Caco-2 (cell line): ENCODE measurements at regions not wholly inside any gene's neighbourhood (a gene's known extent, or its start where the extent isn't known, plus 50 kb on each side); places are given as distances from the start of the nearest gene placed in this dataset.

Source experiments
- BruUV-seq: library from RNA; stranded (reverse); fragments of 400-500 nt; replicated peaks from 2 replicates; lab custom pipeline; 2021; lab: Mats Ljungman, UMichigan
- CTCF ChIA-PET: fragments of 300-600 bp; sonication (Branson Sonifier 250); formaldehyde crosslinking; loops from one replicate; lab custom pipeline; 2022; ENCODE audit warnings: antibody characterized with exemption; lab: Charles Lee
- POLR2A ChIA-PET: fragments of 300-600 bp; sonication (Branson Sonifier 250); formaldehyde crosslinking; loops from one replicate; lab custom pipeline; 2022; ENCODE audit warnings: antibody characterized with exemption; lab: Charles Lee
- DNase-seq, 2 experiments: peaks; one replicate each; pipeline versions ENCODE4 v3.0.0 to v3.0.0-alpha.2; 2020 to 2022
- H3K27me3 ChIP-seq: replicated peaks from 2 replicates; pipeline ENCODE4 v1.6.0; 2011; ENCODE audit warnings: low read length; ENCODE audit not compliant: control insufficient read depth, insufficient read depth
- H3K36me3 ChIP-seq: 2 replicates; pipeline ENCODE4 v1.5.1; 2011; ENCODE audit warnings: low read length; ENCODE audit not compliant: control insufficient read depth, insufficient read depth
- H3K4me1 ChIP-seq: fragments of 250-450 bp; sonication (Bioruptor Pico); 2 replicates; pipeline ENCODE4 v1.5.1; 2020; ENCODE audit warnings: mild to moderate bottlenecking
- H3K4me3 ChIP-seq: 2 replicates; pipeline ENCODE4 v1.5.1; 2011; ENCODE audit warnings: low read depth, mild to moderate bottlenecking, control low read depth, low read length
- H3K9me3 ChIP-seq: fragments of 250-450 bp; sonication (Bioruptor Pico); 2 replicates; pipeline ENCODE4 v1.5.1; 2020; ENCODE audit warnings: mild to moderate bottlenecking, moderate library complexity
- H3K27ac Mint-ChIP-seq: one replicate; pipeline ENCODE4 v1.8.0; 2022; ENCODE audit warnings: mixed read lengths; ENCODE audit not compliant: unreplicated experiment
- H3K27me3 Mint-ChIP-seq: one replicate; pipeline ENCODE4 v1.8.0; 2022; ENCODE audit warnings: mixed read lengths; ENCODE audit not compliant: insufficient read depth, unreplicated experiment
- H3K36me3 Mint-ChIP-seq: one replicate; pipeline ENCODE4 v1.8.0; 2022; ENCODE audit warnings: mild to moderate bottlenecking, mixed read lengths; ENCODE audit not compliant: insufficient read depth, unreplicated experiment
- H3K4me1 Mint-ChIP-seq: one replicate; pipeline ENCODE4 v1.8.0; 2022; ENCODE audit warnings: low read depth, mixed read lengths; ENCODE audit not compliant: unreplicated experiment
- H3K4me3 Mint-ChIP-seq: one replicate; pipeline ENCODE4 v1.8.0; 2022; ENCODE audit warnings: mild to moderate bottlenecking, moderate library complexity, mixed read lengths; ENCODE audit not compliant: unreplicated experiment
- H3K9me3 Mint-ChIP-seq: one replicate; pipeline ENCODE4 v1.8.0; 2022; ENCODE audit warnings: mixed read lengths; ENCODE audit not compliant: unreplicated experiment
- CTCF ChIP-seq, 2 experiments: fragments of 200-600 bp in 1 of 2; IDR thresholded peaks; 1 replicate in 1 of 2; 2 replicates in 1 of 2; pipeline versions ENCODE4 v1.5.1 to v1.8.0; 2011 to 2022; ENCODE audit warnings: antibody characterized with exemption in 1 of 2, control low read depth in 1 of 2, inconsistent platforms in 1 of 2, low read depth in 1 of 2, low read length in 1 of 2, mild to moderate bottlenecking in 1 of 2, moderate library complexity in 1 of 2; ENCODE audit not compliant: insufficient read depth in 1 of 2, severe bottlenecking in 1 of 2, unreplicated experiment in 1 of 2
- intact Hi-C: fragments of 100-400 bp; cut with micrococcal nuclease; formaldehyde crosslinking; loops from one replicate; pipeline ENCODE4 v1.10.0; 2022; ENCODE audit not compliant: unreplicated experiment

DNA sequence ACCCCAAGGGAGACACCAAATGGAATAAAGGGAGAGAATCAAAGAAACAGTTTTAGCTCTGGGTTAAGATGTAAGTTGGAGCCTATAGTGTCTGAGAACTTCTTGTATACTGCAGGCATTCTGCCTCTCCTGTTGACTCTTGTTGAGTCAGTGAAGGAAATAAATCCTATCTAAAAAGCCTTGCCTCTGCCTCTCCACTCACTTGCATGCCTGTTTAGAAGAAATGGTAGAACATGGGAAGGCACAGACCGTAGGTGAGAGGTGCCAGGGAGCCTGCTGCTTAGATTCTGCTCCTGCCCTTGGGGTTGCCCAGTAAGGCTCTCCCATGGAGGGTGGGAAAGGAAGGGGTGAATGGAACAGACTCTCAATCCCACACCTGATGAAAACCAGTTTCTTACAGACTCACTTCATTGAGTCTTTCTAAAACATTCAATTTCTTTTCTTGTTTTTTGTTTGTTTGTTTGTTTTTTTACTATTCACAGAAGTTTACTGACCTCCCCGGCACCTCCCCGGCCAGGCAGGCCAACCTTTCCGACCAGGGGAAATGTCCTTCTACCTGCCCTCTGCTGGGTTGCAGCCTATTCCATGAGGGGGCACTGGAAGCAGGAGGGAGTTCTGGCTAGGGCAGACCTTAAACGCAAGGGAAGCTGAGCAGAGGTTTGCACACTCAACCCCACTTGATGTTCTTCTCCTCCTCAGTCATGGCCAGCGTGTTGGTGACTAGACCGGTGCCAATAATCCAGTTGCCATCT, 211.7 kb upstream of the WSB1 start:
- BruUV-seq, result no TSS peak

GRCh38 chr17:27082775-27083154, 211.1 kb upstream of the WSB1 start:
- CTCF ChIA-PET, result no interaction called here
- no peak for DNase-seq

More for the DNA sequence above, 211.7 kb upstream of the WSB1 start:
- no peak overlapping the region for H3K4me3 Mint-ChIP-seq
- TF ChIP-seq CTCF (IDR thresholded peaks at IDR 0.05; ENCODE audit: insufficient read depth in 1 of 2, low read depth in 1 of 2, low read length in 1 of 2, severe bottlenecking in 1 of 2, unreplicated experiment in 1 of 2), result no peak
- H3K4me1 Mint-ChIP-seq, result no peaks in the 10 kb centered on the region
- ChIA-PET POLR2A (no interaction called here), CTCF (no interaction called here)
- Histone ChIP-seq H3K36me3 (no peaks in the 10 kb centered on the region), H3K27me3 (no peaks in the 10 kb centered on the region), H3K9me3 (no peaks in the 10 kb centered on the region), H3K4me1 (no peaks in the 10 kb centered on the region), H3K4me3 (no peak overlapping the region)
- intact Hi-C loops, result no loop called here
- no peak for DNase-seq
- no peaks in the 10 kb centered on the region for H3K9me3 Mint-ChIP-seq
- H3K36me3 Mint-ChIP-seq, result no peaks in the 10 kb centered on the region
- peaks cover 7% of the 10 kb centered on the region for H3K27me3 Mint-ChIP-seq
- no peak overlapping the region for H3K27ac Mint-ChIP-seq

More at GRCh38 chr17:27082775-27083154, 211.1 kb upstream of the WSB1 start:
- H3K4me3 ChIP-seq, result no peak overlapping the region
- no peaks in the 10 kb centered on the region for H3K36me3 ChIP-seq
- BruUV-seq, result no TSS peak
- no peak overlapping the region for H3K27ac Mint-ChIP-seq
- H3K4me1 Mint-ChIP-seq, result no peaks in the 10 kb centered on the region
- H3K27me3 Mint-ChIP-seq, result peaks cover 7% of the 10 kb centered on the region
- H3K27me3 ChIP-seq, result no peaks in the 10 kb centered on the region
- no peaks in the 10 kb centered on the region for H3K36me3 Mint-ChIP-seq
- no peak overlapping the region for H3K4me3 Mint-ChIP-seq
- H3K4me1 ChIP-seq, result no peaks in the 10 kb centered on the region
- H3K9me3 ChIP-seq, result no peaks in the 10 kb centered on the region
- no peak for TF ChIP-seq CTCF (IDR thresholded peaks at IDR 0.05; ENCODE audit: insufficient read depth in 1 of 2, low read depth in 1 of 2, low read length in 1 of 2, severe bottlenecking in 1 of 2, unreplicated experiment in 1 of 2)
- no peaks in the 10 kb centered on the region for H3K9me3 Mint-ChIP-seq
- POLR2A ChIA-PET, result no interaction called here
- intact Hi-C loops, result no loop called here
